ENCODE measurements at regions not wholly inside any gene's neighbourhood (a gene's known extent, or its start where the extent isn't known, plus 50 kb on each side); places are given as distances from the start of the nearest gene placed in this dataset.

- DNase-seq, result no peak
- TF ChIP-seq CTCF (IDR thresholded peaks at IDR 0.05; ENCODE audit: low read depth, low read length), result no peak
- no peaks in the 10 kb centered on the region for H3K36me3 ChIP-seq
- no peaks in the 10 kb centered on the region for H3K9me3 ChIP-seq
- H3K4me1 ChIP-seq, result peaks cover 6% of the 10 kb centered on the region
- H3K27me3 ChIP-seq, result no peaks in the 10 kb centered on the region
- no peak overlapping the region for H3K4me3 ChIP-seq (ENCODE audit: low read depth, low read length)
These were observed 218.6 kb upstream of the ASIC2 start for GRCh38 chr17:33511670-33512069.

- H3K4me1 ChIP-seq, result peaks cover 5% of the 10 kb centered on the region
- H3K27me3 ChIP-seq, result no peaks in the 10 kb centered on the region
- no peaks in the 10 kb centered on the region for H3K36me3 ChIP-seq
- H3K4me3 ChIP-seq (ENCODE audit: low read depth, low read length), result no peak overlapping the region
- no peak for DNase-seq
- no peaks in the 10 kb centered on the region for H3K9me3 ChIP-seq
- no peak for TF ChIP-seq CTCF (IDR thresholded peaks at IDR 0.05; ENCODE audit: low read depth, low read length)
These were observed 219.0 kb upstream of the ASIC2 start for GRCh38 chr17:33512113-33512512.

- no peaks in the 10 kb centered on the region for H3K36me3 ChIP-seq
- TF ChIP-seq CTCF (IDR thresholded peaks at IDR 0.05; ENCODE audit: low read depth, low read length), result no peak
- peaks cover 2% of the 10 kb centered on the region; the same call in 1 of the 2 replicates for H3K4me1 ChIP-seq
- DNase-seq, result no peak
- no peaks in the 10 kb centered on the region for H3K27me3 ChIP-seq
- no peaks in the 10 kb centered on the region for H3K9me3 ChIP-seq
- no peak overlapping the region for H3K4me3 ChIP-seq (ENCODE audit: low read depth, low read length)
These were observed 220.7 kb upstream of the ASIC2 start for GRCh38 chr17:33513769-33514168.

- DNase-seq, result no peak
- H3K4me1 ChIP-seq, result peaks cover 2% of the 10 kb centered on the region; the same call in 1 of the 2 replicates
- no peak for TF ChIP-seq CTCF (IDR thresholded peaks at IDR 0.05; ENCODE audit: low read depth, low read length)
- no peaks in the 10 kb centered on the region for H3K9me3 ChIP-seq
- H3K27me3 ChIP-seq, result no peaks in the 10 kb centered on the region
- no peaks in the 10 kb centered on the region for H3K36me3 ChIP-seq
- H3K4me3 ChIP-seq (ENCODE audit: low read depth, low read length), result no peak overlapping the region
These were observed 221.3 kb upstream of the ASIC2 start for GRCh38 chr17:33514369-33514768.

GRCh38 chr17:33515974-33516373 lies 222.9 kb upstream of the ASIC2 start:
- no peak for DNase-seq
- no peak for TF ChIP-seq CTCF (IDR thresholded peaks at IDR 0.05; ENCODE audit: low read depth, low read length)

GRCh38 chr17:33516645-33517044 lies 223.6 kb upstream of the ASIC2 start:
- Histone ChIP-seq H3K4me1 (peaks cover 2% of the 10 kb centered on the region; the same call in 1 of the 2 replicates), H3K9me3 (no peaks in the 10 kb centered on the region), H3K4me3 (ENCODE audit: low read depth, low read length) (no peak overlapping the region), H3K36me3 (no peaks in the 10 kb centered on the region), H3K27me3 (no peaks in the 10 kb centered on the region)
- no peak for TF ChIP-seq CTCF (IDR thresholded peaks at IDR 0.05; ENCODE audit: low read depth, low read length)
- no peak for DNase-seq

More at GRCh38 chr17:33515974-33516373, 222.9 kb upstream of the ASIC2 start:
- Histone ChIP-seq H3K27me3 (no peaks in the 10 kb centered on the region), H3K4me3 (ENCODE audit: low read depth, low read length) (no peak overlapping the region), H3K4me1 (peaks cover 2% of the 10 kb centered on the region; the same call in 1 of the 2 replicates), H3K9me3 (no peaks in the 10 kb centered on the region), H3K36me3 (no peaks in the 10 kb centered on the region)
